Loucy (cell line): ENCODE measurements at regions not wholly inside any gene's neighbourhood (a gene's known extent, or its start where the extent isn't known, plus 50 kb on each side); places are given as distances from the start of the nearest gene placed in this dataset.

ENCODE experiments used
- EZH2phosphoT487 ChIP-seq: fragments of 200-600 bp; IDR thresholded peaks from 2 replicates; pipeline ENCODE4 v1.6.1; 2018; ENCODE audit warnings: antibody characterized with exemption, mild to moderate bottlenecking, moderate library complexity, borderline replicate concordance
- TF ChIP-seq, protein P1 (sequence below): fragments of 200-600 bp; sonication (generic); conservative IDR thresholded peaks from 2 replicates; pipeline ENCODE4 v1.5.1; 2014; ENCODE audit warnings: mild to moderate bottlenecking, antibody characterized with exemption, low read length

DNA sequence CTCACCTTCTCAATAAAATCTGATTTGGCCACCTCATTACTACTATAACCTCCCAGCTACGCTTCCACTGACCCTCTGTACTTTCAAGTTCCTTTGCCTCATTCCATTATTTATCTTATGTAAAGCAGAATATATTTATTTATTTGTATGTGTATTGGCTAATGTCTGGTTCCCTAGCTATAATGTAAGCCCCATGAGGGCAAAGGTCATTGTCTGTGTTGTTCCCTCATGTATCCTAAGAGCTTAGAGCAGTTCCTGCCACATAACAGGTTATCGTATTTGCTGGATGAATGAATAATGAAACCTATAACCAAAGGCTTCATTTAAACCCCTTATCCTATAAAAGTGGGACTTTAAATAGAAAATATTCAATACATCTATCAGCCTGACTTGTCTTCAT, 77.9 kb upstream of the DPT start:
- no peak for TF ChIP-seq EZH2phosphoT487
- TF ChIP-seq, protein P1, sequence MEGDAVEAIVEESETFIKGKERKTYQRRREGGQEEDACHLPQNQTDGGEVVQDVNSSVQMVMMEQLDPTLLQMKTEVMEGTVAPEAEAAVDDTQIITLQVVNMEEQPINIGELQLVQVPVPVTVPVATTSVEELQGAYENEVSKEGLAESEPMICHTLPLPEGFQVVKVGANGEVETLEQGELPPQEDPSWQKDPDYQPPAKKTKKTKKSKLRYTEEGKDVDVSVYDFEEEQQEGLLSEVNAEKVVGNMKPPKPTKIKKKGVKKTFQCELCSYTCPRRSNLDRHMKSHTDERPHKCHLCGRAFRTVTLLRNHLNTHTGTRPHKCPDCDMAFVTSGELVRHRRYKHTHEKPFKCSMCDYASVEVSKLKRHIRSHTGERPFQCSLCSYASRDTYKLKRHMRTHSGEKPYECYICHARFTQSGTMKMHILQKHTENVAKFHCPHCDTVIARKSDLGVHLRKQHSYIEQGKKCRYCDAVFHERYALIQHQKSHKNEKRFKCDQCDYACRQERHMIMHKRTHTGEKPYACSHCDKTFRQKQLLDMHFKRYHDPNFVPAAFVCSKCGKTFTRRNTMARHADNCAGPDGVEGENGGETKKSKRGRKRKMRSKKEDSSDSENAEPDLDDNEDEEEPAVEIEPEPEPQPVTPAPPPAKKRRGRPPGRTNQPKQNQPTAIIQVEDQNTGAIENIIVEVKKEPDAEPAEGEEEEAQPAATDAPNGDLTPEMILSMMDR = no peak
